DND-41 (cell line): ENCODE measurements at regions not wholly inside any gene's neighbourhood (a gene's known extent, or its start where the extent isn't known, plus 50 kb on each side); places are given as distances from the start of the nearest gene placed in this dataset.

Experiments
- ATAC-seq: fragments of 200-7000 bp; cut with Tn5 transposase; 3 replicates; pipeline ENCODE4 v1.9.1; 2021; ENCODE audit warnings: low read depth; ENCODE audit not compliant: insufficient read depth
- DNase-seq: peaks from one replicate; pipeline ENCODE4 v3.0.0-alpha.2; 2020
- H2AFZ ChIP-seq: 2 replicates; pipeline ENCODE4 v1.6.0; 2012; ENCODE audit warnings: low read depth, low read length
- H3K27ac ChIP-seq: 2 replicates; pipeline ENCODE4 v1.5.1; 2012; ENCODE audit warnings: low read length, inconsistent platforms
- H3K27me3 ChIP-seq: fragments of 200-600 bp; sonication (generic); 2 replicates; pipeline ENCODE4 v1.6.0; 2012; ENCODE audit warnings: low read length, mild to moderate bottlenecking, inconsistent platforms; ENCODE audit not compliant: insufficient read depth, poor library complexity
- H3K36me3 ChIP-seq: 2 replicates; pipeline ENCODE4 v1.5.1; 2012; ENCODE audit warnings: low read length, inconsistent platforms; ENCODE audit not compliant: insufficient read depth
- H3K4me1 ChIP-seq: 2 replicates; pipeline ENCODE4 v1.5.1; 2012; ENCODE audit warnings: mild to moderate bottlenecking, low read length; ENCODE audit not compliant: insufficient read depth
- H3K4me2 ChIP-seq: 2 replicates; pipeline ENCODE4 v1.6.0; 2012; ENCODE audit warnings: mild to moderate bottlenecking, moderate library complexity, low read length, inconsistent platforms; ENCODE audit not compliant: insufficient read depth
- H3K4me3 ChIP-seq, 2 experiments: fragments of 200-600 bp in 1 of 2; shearing (Covaris generic) in 1 of 2; 2 replicates each; pipeline ENCODE4 v1.5.1; 2012 to 2016; ENCODE audit warnings: inconsistent platforms in 2 of 2, low read length in 2 of 2, mild to moderate bottlenecking in 2 of 2, low read depth in 1 of 2, moderate library complexity in 1 of 2
- H3K79me2 ChIP-seq: 2 replicates; pipeline ENCODE4 v1.6.0; 2012; ENCODE audit warnings: low read length, inconsistent platforms; ENCODE audit not compliant: insufficient read depth
- H3K9ac ChIP-seq: 2 replicates; pipeline ENCODE4 v1.6.0; 2012; ENCODE audit warnings: low read depth, mild to moderate bottlenecking, inconsistent platforms, low read length, moderate library complexity
- H3K9me3 ChIP-seq: 2 replicates; pipeline ENCODE4 v1.5.1; 2012; ENCODE audit warnings: low read length, moderate library complexity, mild to moderate bottlenecking, inconsistent platforms; ENCODE audit not compliant: insufficient read depth, severe bottlenecking
- H4K20me1 ChIP-seq: 2 replicates; pipeline ENCODE4 v1.6.0; 2012; ENCODE audit warnings: low read length; ENCODE audit not compliant: insufficient read depth
- EZH2 ChIP-seq: IDR thresholded peaks from 3 replicates; pipeline ENCODE4 v1.6.1; 2012; ENCODE audit warnings: borderline replicate concordance, low read depth, mild to moderate bottlenecking, moderate library complexity, low read length, inconsistent platforms; ENCODE audit not compliant: severe bottlenecking
- TF ChIP-seq, protein P1 (sequence below): IDR thresholded peaks from 2 replicates; pipeline ENCODE4 v1.5.1; 2012; ENCODE audit warnings: borderline replicate concordance, low read length, moderate library complexity, mild to moderate bottlenecking; ENCODE audit not compliant: poor library complexity, severe bottlenecking; ENCODE audit errors: extremely low read depth

DNA sequence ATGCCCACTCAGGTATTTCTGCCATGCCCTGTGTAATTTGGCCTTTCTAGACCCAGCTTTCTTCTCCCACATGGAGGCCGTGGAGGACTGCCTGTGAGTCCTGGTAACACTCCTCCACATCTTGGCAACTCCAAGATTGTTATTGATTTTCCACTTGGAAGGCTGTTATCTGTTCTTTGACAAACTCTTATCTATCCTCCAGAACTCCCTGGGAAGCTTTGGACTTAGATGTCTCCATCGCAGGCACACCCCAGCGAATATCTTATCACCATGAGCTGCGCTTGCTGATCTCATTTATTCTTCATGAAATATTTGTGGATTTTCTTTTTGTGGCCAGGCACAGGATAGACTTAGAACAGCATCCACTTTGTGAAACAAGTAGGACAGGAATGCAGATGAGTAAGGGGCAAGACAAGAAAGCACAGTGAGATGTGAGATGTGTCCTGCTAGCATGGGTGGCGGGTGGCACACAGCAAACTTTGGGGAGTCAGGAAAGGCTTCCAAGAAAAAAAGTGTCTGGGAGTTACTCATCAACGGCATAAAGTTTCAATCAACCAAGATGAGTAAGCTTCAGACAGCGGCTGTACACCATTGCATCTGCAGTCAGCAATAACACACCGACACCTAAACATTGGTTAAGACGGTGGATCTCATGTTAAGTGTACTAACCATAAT, 84.5 kb upstream of the IRS2 start:
- Histone ChIP-seq H3K27ac (no peak overlapping the region), H3K4me1 (peaks cover 33% of the 10 kb centered on the region), H4K20me1 (no peaks in the 10 kb centered on the region), H2AFZ (no peak overlapping the region), H3K27me3 (no peaks in the 10 kb centered on the region), H3K9ac (no peak overlapping the region), H3K36me3 (no peaks in the 10 kb centered on the region), H3K79me2 (no peaks in the 10 kb centered on the region), H3K4me3 (no peak overlapping the region), H3K4me2 (no peak overlapping the region), H3K9me3 (no peaks in the 10 kb centered on the region)
- ATAC-seq (no peak), DNase-seq (no peak)
- TF ChIP-seq, protein P1, sequence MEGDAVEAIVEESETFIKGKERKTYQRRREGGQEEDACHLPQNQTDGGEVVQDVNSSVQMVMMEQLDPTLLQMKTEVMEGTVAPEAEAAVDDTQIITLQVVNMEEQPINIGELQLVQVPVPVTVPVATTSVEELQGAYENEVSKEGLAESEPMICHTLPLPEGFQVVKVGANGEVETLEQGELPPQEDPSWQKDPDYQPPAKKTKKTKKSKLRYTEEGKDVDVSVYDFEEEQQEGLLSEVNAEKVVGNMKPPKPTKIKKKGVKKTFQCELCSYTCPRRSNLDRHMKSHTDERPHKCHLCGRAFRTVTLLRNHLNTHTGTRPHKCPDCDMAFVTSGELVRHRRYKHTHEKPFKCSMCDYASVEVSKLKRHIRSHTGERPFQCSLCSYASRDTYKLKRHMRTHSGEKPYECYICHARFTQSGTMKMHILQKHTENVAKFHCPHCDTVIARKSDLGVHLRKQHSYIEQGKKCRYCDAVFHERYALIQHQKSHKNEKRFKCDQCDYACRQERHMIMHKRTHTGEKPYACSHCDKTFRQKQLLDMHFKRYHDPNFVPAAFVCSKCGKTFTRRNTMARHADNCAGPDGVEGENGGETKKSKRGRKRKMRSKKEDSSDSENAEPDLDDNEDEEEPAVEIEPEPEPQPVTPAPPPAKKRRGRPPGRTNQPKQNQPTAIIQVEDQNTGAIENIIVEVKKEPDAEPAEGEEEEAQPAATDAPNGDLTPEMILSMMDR: no peak
- TF ChIP-seq EZH2: no peak

- no peak overlapping the region for H3K9ac ChIP-seq
- H3K9me3 ChIP-seq: no peaks in the 10 kb centered on the region
- H4K20me1 ChIP-seq: no peaks in the 10 kb centered on the region
- ATAC-seq (no peak), DNase-seq (no peak)
- H3K4me1 ChIP-seq: peaks cover 27% of the 10 kb centered on the region
- H3K27ac ChIP-seq: no peak overlapping the region
- no peak for TF ChIP-seq EZH2
- TF ChIP-seq, protein P1: no peak
- no peaks in the 10 kb centered on the region for H3K79me2 ChIP-seq
- no peak overlapping the region for H3K4me3 ChIP-seq
- H3K4me2 ChIP-seq: no peak overlapping the region
- H3K27me3 ChIP-seq: no peaks in the 10 kb centered on the region
- no peak overlapping the region for H2AFZ ChIP-seq
- H3K36me3 ChIP-seq: no peaks in the 10 kb centered on the region
Observed at GRCh38 chr13:109870274-109870673, 83.9 kb upstream of the IRS2 start.

DNA sequence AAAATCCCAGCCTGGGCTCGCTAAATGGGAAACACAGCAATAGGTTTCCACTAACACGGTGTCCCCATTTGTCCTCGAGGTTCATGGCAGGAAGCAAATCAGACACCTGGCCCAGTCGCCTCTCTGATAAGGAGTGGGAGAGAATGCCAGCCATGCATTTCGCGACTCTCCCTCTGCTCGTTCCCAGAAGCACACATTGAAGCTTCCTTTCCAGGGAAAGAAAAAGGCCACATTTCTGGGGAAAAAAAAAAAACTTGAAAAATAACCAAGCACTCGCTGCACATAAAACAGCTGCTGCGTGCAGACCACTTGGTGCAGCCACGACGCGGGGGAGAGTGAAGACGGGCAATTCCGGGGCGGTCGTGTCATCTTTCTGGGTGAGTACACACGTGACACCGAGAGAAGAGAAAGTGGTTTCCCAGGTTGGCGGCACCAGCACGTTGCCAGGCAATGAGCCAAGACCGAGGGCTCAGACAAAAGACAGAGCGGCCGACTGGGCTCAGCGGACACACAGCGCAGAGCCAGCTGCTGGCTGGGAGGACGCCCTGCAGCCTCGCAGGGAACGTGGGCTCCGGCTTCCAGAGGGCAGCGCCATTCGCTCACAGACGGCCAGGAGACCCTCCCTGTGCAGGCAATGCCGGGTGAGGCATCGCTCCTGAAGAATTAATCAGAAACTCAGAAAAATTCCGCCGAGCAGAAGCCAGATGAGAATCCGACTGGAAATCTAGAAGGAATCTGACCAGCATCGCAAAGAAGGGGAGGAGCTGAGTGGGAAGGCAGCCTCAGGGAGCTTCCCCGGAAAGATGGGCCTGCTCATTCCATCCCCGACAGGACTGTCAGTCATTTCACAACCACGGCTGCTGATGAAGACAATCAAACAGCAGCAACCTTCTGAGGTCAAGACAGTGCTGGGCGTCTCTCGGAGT, 83.2 kb upstream of the IRS2 start:
- DNase-seq: no peak
- no peaks in the 10 kb centered on the region for H4K20me1 ChIP-seq
- no peak overlapping the region for H2AFZ ChIP-seq
- H3K4me1 ChIP-seq: peaks cover 20% of the 10 kb centered on the region
- no peak overlapping the region for H3K4me2 ChIP-seq
- no peaks in the 10 kb centered on the region for H3K9me3 ChIP-seq
- H3K4me3 ChIP-seq: no peak overlapping the region
- H3K36me3 ChIP-seq: no peaks in the 10 kb centered on the region
- H3K27ac ChIP-seq: no peak overlapping the region
- no peaks in the 10 kb centered on the region for H3K27me3 ChIP-seq
- no peak overlapping the region for H3K9ac ChIP-seq
- no peak for ATAC-seq
- no peaks in the 10 kb centered on the region for H3K79me2 ChIP-seq
- TF ChIP-seq, protein P1: no peak
- TF ChIP-seq EZH2: no peak
